GM18858 (cell line): ENCODE measurements at regions not wholly inside any gene's neighbourhood (a gene's known extent, or its start where the extent isn't known, plus 50 kb on each side); places are given as distances from the start of the nearest gene placed in this dataset.
"Not testable (repeated sequence)": the region's sequence is repeated elsewhere in the genome, so short reads cannot be mapped to it uniquely, and the experiment has no call there.

ENCODE experiments used
- ATAC-seq: cut with Tn5 transposase; IDR thresholded peaks from one replicate; pipeline ENCODE4 v1.9.1; 2021; ENCODE audit not compliant: unreplicated experiment

- no peak for ATAC-seq
Measured at GRCh38 chr12:75874441-75874840, 157.1 kb downstream of the PHLDA1 start.

DNA sequence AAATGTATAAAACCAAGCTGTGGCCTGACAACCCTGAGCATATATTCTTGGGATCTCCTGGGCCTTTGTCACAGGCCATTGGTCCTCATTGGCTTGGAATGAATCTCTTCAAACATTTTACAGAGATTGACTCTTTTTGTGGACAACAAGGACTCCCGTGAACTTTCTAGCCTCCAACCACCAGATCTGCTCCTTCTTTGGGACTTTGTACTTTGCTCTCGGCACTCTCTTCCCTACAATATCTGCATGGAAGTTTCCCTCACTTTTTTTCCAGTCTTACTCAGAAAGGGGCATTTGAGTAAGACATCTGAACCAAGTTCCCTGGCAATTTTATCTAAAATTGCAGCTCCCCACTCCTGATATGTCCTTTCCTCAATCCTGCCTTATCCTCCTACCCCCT lies 158.8 kb downstream of the PHLDA1 start:
- no peak for ATAC-seq

- no peak for ATAC-seq
Measured at GRCh38 chr12:75870878-75871277, 160.7 kb downstream of the PHLDA1 start.

- ATAC-seq: no peak
Measured at GRCh38 chr12:75868501-75868900, 163.1 kb downstream of the PHLDA1 start.

- ATAC-seq: no peak
Measured at GRCh38 chr12:75865315-75865714, 166.3 kb downstream of the PHLDA1 start.

DNA sequence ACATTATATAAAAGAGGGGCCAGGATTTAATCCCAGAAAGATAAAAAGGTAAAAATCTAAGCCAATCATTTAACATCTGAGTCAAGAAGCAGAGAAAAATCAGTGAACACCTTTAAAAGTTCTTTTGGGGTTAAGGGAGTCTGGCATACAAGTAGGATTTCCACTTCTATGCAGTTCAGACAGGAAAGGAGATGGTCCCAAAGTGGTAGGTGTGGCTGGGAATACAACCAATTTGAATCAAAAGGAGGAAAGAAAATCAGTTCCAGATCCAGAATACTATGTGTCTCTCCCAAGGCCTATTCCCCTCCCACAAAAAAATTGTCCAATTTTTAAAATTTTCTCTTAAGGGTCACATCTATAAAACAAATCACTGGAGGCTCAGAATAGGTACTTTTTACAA lies 167.4 kb downstream of the PHLDA1 start:
- ATAC-seq: no peak

DNA sequence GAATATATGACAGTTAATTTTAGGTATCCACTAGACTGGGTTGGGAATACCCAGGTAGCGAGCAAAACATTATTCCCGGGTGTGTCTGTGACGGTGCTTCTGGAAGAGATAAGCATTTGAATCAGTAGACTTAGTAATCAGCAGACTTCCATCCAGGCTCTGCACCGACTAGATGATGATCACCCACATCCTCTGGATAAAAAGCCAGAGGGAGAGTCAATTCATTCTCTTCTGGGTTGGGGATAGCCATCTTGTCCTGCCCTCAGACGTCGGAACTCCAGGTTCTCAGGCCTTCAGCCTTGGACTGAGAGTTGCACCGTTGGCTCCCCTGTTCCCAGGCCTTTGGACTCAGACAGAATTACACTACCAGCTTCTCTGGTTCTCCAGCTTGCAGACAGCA lies 168.0 kb downstream of the PHLDA1 start:
- ATAC-seq: no peak

DNA sequence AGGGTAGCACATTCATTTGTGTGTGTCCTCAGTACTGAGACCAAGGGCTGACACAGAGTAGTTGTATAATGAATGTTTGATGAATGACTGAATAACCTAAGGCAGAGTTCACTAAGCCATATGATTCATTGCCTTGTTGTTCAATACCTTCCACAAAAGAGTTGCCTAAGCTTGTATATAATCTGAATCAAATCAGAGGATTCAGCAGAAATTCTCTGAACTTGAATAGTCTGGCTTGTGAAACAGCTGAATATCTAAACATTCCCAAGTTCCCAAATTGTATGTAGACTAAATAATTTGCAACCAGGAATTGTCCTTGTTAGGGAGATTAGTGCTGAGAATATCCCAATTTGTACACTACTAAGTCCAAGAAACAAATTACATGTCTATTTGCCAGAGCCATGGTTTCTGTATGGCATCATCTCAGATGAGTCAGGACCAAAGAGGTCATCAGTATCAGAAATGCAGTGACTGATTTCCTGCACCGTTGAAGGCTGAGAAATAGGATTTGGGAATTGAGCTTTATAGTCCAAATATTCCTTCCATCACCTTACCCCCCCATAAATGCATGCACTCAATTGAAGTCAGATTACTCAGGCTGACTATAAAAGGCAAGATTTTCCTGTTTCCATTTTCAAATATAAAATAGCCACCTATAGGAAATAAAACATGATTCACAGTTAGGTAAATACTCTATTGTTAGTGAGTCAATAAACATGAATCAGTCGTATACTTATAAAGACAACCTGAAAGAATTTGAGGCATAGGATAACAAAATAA lies 168.7 kb downstream of the PHLDA1 start:
- ATAC-seq: no peak

DNA sequence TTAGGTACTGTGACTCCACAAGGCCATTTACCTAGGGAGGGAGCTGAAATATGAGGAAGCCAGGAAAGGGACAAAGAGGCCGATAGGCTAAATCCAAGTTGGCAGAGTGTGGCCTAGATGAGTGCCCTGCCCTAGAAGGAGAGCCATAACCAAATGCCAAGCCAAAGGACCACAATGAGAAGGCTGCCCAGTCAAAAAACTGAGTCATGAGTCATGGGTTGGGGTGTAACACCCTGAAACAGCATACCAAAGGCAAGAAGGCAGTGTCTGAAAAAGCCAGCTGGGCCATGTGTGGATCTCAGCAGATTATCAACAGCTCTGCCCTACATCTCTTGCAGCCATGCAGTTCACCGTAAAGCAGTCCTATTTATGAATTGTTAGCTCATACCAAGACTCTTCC lies 171.7 kb downstream of the PHLDA1 start:
- no peak for ATAC-seq

DNA sequence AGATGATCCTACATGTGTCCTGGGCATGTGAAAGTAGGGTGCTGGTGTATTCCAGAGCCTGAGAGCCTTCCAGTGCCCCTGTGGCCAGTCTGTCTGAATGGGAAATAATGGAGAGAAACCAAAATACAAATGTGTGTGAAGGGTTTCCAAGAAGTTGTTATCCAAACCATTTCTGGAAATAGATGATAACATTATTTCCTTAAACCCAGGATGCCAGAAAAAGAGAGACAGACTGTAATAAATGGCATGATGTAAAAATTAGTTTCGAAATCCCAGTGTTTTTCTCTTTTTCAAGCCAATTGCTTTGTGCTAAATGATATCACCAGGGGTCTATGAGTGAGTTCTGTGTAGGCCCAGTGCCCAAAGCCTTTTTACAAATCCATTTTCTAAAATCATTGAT lies 175.3 kb downstream of the PHLDA1 start:
- no peak for ATAC-seq

DNA sequence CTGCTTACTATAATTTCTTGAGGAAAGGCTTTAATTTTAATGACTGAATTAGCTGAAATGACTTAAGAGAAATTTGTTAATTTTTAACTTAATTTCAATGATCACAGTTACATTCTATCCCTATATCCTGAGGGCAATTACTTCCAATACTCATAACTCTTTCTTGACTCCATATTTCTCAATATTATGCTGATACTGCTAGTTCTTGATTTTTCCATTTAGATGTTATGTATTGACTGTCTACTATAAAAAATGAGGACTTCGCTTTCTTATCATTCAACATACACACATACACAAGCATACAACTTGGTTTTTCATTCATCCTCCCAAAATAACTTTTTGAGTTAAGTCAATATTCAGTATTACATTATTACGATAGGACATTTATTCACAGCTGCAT lies 176.2 kb downstream of the PHLDA1 start:
- no peak for ATAC-seq

DNA sequence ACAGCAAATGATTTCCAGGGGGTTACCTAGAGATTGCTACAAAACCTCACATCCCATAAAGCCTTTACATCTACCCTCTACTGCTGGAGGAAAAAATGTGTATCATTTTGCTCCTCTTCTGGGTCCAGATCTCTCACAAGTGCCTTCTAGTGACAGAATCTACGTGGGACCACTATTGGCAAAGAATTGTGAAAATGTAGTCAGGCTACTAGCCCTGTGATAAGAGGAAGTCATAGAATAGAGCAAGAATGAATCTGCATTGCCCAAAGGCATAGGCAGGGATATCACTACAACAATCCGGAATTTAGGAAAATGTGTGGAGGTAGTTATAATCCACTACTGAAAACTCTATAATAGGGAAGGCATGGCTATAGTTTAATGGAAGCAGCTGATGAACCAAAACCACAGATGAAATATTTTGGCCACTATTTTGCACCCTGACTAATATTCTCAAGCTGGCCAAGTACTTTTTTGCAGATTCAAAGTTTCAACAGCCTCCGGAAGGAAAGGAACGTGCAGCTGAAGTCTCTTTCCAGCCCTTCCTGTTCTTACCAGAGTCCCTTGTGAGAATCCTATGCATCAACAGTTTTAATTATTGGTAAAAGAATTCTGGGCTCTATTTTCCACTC lies 176.8 kb downstream of the PHLDA1 start:
- ATAC-seq: no peak

- not testable (repeated sequence) for ATAC-seq
Measured at GRCh38 chr12:75854137-75854536, 177.4 kb downstream of the PHLDA1 start.

DNA sequence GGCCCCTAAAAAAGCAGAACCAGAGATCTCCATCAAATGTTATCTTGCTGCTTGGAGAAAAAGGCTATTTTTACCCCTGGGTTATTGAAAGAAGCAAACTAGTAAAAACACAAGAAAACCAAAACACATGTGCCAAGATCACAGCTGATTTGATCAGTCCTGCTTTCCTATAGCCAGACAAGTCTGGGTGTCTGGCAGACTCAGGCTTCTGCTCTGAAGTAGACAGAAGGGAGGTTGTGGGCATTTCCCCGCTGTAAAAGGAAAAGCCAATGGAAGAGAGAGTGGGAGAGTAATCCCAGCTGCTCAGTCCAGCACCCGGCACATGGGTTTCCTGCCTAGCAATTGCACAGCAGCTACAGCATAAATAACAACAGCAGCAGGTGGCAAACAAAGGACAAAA lies 177.9 kb downstream of the PHLDA1 start:
- no peak for ATAC-seq

DNA sequence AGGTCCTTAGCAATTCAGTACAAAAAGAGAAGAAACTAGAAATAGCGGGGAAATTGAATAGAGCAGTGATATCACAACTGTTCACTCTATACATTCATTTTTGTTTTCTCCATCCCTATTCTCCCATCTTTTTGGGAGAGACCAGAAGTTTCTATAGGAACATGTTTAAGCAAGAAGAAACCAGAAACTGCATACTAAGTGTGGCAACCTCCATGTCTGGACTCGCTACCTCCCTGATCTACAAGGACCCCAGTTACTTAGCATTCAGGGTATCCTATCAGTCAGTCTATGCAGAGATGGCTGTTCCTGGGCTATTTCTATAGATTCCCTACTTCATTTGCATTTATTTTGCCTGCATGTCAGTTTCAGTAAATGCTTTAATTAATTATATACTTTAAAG lies 178.6 kb downstream of the PHLDA1 start:
- ATAC-seq: no peak

GRCh38 chr12:75852143-75852542 lies 179.4 kb downstream of the PHLDA1 start:
- ATAC-seq: no peak

- ATAC-seq: no peak
Measured at GRCh38 chr12:75850721-75851462, 180.7 kb downstream of the PHLDA1 start.

GRCh38 chr12:75848961-75849360 lies 182.6 kb downstream of the PHLDA1 start:
- ATAC-seq: no peak

- no peak for ATAC-seq
Measured at GRCh38 chr12:75848431-75848925, 183.1 kb downstream of the PHLDA1 start.

DNA sequence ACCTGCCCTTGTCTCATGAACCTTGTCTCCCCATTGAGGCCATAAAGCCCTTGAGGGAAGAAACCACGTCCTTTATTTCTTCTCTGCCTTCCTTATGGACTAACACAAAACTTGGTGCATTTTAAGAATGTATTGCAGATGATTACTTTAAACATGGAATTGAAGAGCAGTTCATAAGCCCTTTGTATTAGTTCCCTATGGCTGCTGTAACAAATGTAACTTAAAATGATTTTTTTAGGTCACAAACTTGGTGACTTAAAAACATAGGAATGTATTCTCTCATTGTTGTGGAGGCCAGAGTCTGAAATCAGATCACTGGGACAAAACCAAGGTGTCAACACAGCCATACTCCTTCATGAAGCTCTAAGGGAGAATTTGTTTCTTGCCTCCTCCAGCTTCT lies 185.5 kb downstream of the PHLDA1 start:
- no peak for ATAC-seq

DNA sequence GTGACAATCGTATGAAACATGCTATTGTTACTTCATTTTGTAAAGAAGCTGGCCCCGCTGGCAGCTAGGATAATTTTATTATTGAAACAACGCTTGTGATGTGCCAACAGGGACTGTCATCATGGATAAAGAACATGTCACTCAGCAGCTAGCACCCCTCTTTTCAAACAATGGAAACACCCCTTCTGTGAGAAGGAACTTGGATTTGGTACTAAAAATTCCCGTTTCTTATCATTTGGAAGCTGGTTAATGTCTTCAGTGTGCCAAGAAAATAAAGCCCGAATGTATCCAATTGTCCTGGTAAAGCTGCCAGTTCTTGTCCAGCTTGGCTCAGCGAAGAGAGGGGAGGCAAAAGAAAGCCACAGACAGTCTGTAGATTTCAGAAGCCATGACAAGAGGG lies 186.6 kb downstream of the PHLDA1 start:
- ATAC-seq: no peak
